Epithelial cell of proximal tubule (primary cell): ENCODE measurements at regions not wholly inside any gene's neighbourhood (a gene's known extent, or its start where the extent isn't known, plus 50 kb on each side); places are given as distances from the start of the nearest gene placed in this dataset.

Experiments used
- DNase-seq: peaks from one replicate; pipeline ENCODE4 v3.0.0-alpha.2; 2011; ENCODE audit warnings: low read depth
- H3K4me3 ChIP-seq: 2 replicates; pipeline ENCODE4 v1.5.1; 2011; ENCODE audit warnings: low read depth, mild to moderate bottlenecking, low read length
- CTCF ChIP-seq: conservative IDR thresholded peaks from 2 replicates; pipeline ENCODE4 v1.5.1; 2012; ENCODE audit warnings: low read depth, mild to moderate bottlenecking, low read length

- no peak for TF ChIP-seq CTCF
- DNase-seq: no peak
- no peak overlapping the region for H3K4me3 ChIP-seq
These were observed 153.7 kb upstream of the GPR101 start for GRCh38 chrX:137187540-137187939.

GRCh38 chrX:137178392-137178791 is 144.6 kb upstream of the GPR101 start:
- no peak for DNase-seq
- TF ChIP-seq CTCF: no peak

GRCh38 chrX:137172317-137172948 is 138.6 kb upstream of the GPR101 start:
- H3K4me3 ChIP-seq: no peak overlapping the region
- TF ChIP-seq CTCF: no peak
- DNase-seq: no peak

More at GRCh38 chrX:137178392-137178791, 144.6 kb upstream of the GPR101 start:
- no peak overlapping the region for H3K4me3 ChIP-seq

GRCh38 chrX:137171626-137172025 is 137.8 kb upstream of the GPR101 start:
- H3K4me3 ChIP-seq: no peak overlapping the region
- no peak for DNase-seq
- TF ChIP-seq CTCF: no peak

- no peak for DNase-seq
- H3K4me3 ChIP-seq: no peak overlapping the region
- peak; percentile 33 for TF ChIP-seq CTCF
These were observed 132.8 kb upstream of the GPR101 start for GRCh38 chrX:137166591-137166990.

GRCh38 chrX:137164329-137164728 is 130.5 kb upstream of the GPR101 start:
- H3K4me3 ChIP-seq: no peak overlapping the region
- no peak for DNase-seq
- TF ChIP-seq CTCF: no peak

- DNase-seq: no peak
- TF ChIP-seq CTCF: no peak
- no peak overlapping the region for H3K4me3 ChIP-seq
These were observed 117.6 kb upstream of the GPR101 start for GRCh38 chrX:137151403-137151802.
